Hepatocyte (in vitro differentiated cells): ENCODE measurements at regions not wholly inside any gene's neighbourhood (a gene's known extent, or its start where the extent isn't known, plus 50 kb on each side); places are given as distances from the start of the nearest gene placed in this dataset.

Experiments used
- EZH2 ChIP-seq: fragments of 200-600 bp; sonication (generic); IDR thresholded peaks from 2 replicates; pipeline ENCODE4 v1.6.1; 2016; ENCODE audit warnings: antibody characterized with exemption, mild to moderate bottlenecking, borderline replicate concordance
- TF ChIP-seq, protein P1 (sequence below): fragments of 200-600 bp; sonication (generic); IDR thresholded peaks from 2 replicates; pipeline ENCODE4 v1.5.1; 2016; ENCODE audit warnings: antibody characterized with exemption, mild to moderate bottlenecking; ENCODE audit not compliant: poor library complexity

DNA sequence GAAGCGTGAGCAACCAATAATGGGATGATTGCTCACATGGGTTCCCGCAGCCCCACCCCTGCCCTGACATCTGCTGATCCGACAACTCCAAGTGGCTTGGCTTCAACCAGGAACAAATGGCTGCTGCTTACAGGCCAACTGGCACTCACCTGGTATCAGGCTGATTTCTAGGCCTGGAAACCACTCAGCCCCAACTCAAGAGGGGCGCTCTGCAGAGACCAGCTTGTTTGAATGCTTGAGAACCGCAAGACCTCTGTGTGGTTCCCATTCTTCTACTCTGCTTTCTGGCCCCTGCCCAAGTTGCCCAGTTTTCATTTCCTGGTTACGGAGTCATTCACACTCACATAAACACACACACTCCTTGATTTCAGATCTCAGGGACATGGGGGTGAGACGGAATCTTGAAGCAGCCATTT, 52.0 kb downstream of the TNP1 start:
- TF ChIP-seq, protein P1, sequence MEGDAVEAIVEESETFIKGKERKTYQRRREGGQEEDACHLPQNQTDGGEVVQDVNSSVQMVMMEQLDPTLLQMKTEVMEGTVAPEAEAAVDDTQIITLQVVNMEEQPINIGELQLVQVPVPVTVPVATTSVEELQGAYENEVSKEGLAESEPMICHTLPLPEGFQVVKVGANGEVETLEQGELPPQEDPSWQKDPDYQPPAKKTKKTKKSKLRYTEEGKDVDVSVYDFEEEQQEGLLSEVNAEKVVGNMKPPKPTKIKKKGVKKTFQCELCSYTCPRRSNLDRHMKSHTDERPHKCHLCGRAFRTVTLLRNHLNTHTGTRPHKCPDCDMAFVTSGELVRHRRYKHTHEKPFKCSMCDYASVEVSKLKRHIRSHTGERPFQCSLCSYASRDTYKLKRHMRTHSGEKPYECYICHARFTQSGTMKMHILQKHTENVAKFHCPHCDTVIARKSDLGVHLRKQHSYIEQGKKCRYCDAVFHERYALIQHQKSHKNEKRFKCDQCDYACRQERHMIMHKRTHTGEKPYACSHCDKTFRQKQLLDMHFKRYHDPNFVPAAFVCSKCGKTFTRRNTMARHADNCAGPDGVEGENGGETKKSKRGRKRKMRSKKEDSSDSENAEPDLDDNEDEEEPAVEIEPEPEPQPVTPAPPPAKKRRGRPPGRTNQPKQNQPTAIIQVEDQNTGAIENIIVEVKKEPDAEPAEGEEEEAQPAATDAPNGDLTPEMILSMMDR, result no peak
- TF ChIP-seq EZH2, result no peak
